Neural cell (in vitro differentiated cells): ENCODE measurements at regions not wholly inside any gene's neighbourhood (a gene's known extent, or its start where the extent isn't known, plus 50 kb on each side); places are given as distances from the start of the nearest gene placed in this dataset.

Source experiments
- H2AFZ ChIP-seq: fragments of 200-600, 300-800 bp; sonication (generic), shearing (Covaris generic); 2 replicates; pipeline ENCODE4 v1.6.0; 2014; ENCODE audit warnings: low read depth, mild to moderate bottlenecking, antibody characterized with exemption, low read length, moderate library complexity
- H3F3A ChIP-seq: fragments of 200-600 bp; shearing (Covaris generic); 2 replicates; pipeline ENCODE4 v1.6.1; 2016; ENCODE audit warnings: mild to moderate bottlenecking, moderate library complexity, mixed read lengths, antibody characterized with exemption, low read length; ENCODE audit not compliant: insufficient read depth, poor library complexity, severe bottlenecking
- H3K27ac ChIP-seq: fragments of 200-600, 300-800 bp; sonication (generic), shearing (Covaris generic); 2 replicates; pipeline ENCODE4 v1.5.1; 2014; ENCODE audit warnings: mild to moderate bottlenecking, low read length, moderate library complexity
- H3K27me3 ChIP-seq: fragments of 300-800, 200-600 bp; sonication (generic), shearing (Covaris generic); 2 replicates; pipeline ENCODE4 v1.6.0; 2014; ENCODE audit warnings: mild to moderate bottlenecking, low read depth, low read length, moderate library complexity; ENCODE audit not compliant: insufficient read depth
- H3K36me3 ChIP-seq: fragments of 300-800, 200-600 bp; sonication (generic), shearing (Covaris generic); 2 replicates; pipeline ENCODE4 v1.5.1; 2014; ENCODE audit warnings: mild to moderate bottlenecking, antibody characterized with exemption, low read length, moderate library complexity; ENCODE audit not compliant: insufficient read depth
- H3K4me2 ChIP-seq: fragments of 300-800, 200-600 bp; sonication (generic), shearing (Covaris generic); 2 replicates; pipeline ENCODE4 v1.6.0; 2014; ENCODE audit warnings: mild to moderate bottlenecking, low read length
- H3K4me3 ChIP-seq: fragments of 300-800, 200-600 bp; sonication (generic), shearing (Covaris generic); 2 replicates; pipeline ENCODE4 v1.5.1; 2014; ENCODE audit warnings: mild to moderate bottlenecking, low read length, moderate library complexity
- H3K79me2 ChIP-seq: fragments of 200-600 bp; shearing (Covaris generic); replicated peaks from 2 replicates; pipeline ENCODE4 v1.6.0; 2014; ENCODE audit warnings: mild to moderate bottlenecking, low read length, moderate library complexity; ENCODE audit not compliant: insufficient read depth
- H3K9ac ChIP-seq: fragments of 300-800, 200-600 bp; sonication (generic), shearing (Covaris generic); 2 replicates; pipeline ENCODE4 v1.6.1; 2016; ENCODE audit warnings: mild to moderate bottlenecking, low read length, mixed read lengths
- H3K9me2 ChIP-seq: fragments of 200-600 bp; shearing (Covaris generic); 2 replicates; pipeline ENCODE4 v1.6.1; 2016; ENCODE audit warnings: mild to moderate bottlenecking, low read length, mixed read lengths; ENCODE audit not compliant: insufficient read depth
- H3K9me3 ChIP-seq: fragments of 200-600, 300-800 bp; sonication (generic), shearing (Covaris generic); 2 replicates; pipeline ENCODE4 v1.6.1; 2016; ENCODE audit warnings: mild to moderate bottlenecking, mixed run types, low read length, moderate library complexity, mixed read lengths
- H4K20me1 ChIP-seq: fragments of 200-600 bp; shearing (Covaris generic); 2 replicates; pipeline ENCODE4 v1.6.1; 2016; ENCODE audit warnings: mild to moderate bottlenecking, mixed run types; ENCODE audit not compliant: insufficient read depth
- CTCF ChIP-seq: fragments of 450-650 bp; IDR thresholded peaks from 2 replicates; pipeline ENCODE4 v1.5.1; 2014; ENCODE audit warnings: antibody characterized with exemption, mild to moderate bottlenecking, moderate library complexity; ENCODE audit not compliant: poor library complexity, severe bottlenecking
- EP300 ChIP-seq: fragments of 450-650 bp; conservative IDR thresholded peaks from 2 replicates; pipeline ENCODE4 v1.6.1; 2014; ENCODE audit warnings: antibody characterized with exemption, mild to moderate bottlenecking, moderate library complexity; ENCODE audit not compliant: poor library complexity, severe bottlenecking
- EZH2 ChIP-seq: fragments of 200-600, 300-800 bp; shearing (Covaris generic), sonication (generic); IDR thresholded peaks from 2 replicates; pipeline ENCODE4 v1.6.1; 2014; ENCODE audit warnings: antibody characterized with exemption, low read length, borderline replicate concordance, mild to moderate bottlenecking; ENCODE audit not compliant: insufficient read depth, poor library complexity, severe bottlenecking
- MXI1 ChIP-seq: fragments of 450-650 bp; conservative IDR thresholded peaks from 2 replicates; pipeline ENCODE4 v1.6.1; 2014; ENCODE audit warnings: antibody characterized with exemption, mild to moderate bottlenecking; ENCODE audit not compliant: poor library complexity, severe bottlenecking
- POLR2AphosphoS5 ChIP-seq: IDR thresholded peaks from 2 replicates; pipeline ENCODE4 v1.6.1; 2012
- RAD21 ChIP-seq: fragments of 450-650 bp; conservative IDR thresholded peaks from 2 replicates; pipeline ENCODE4 v1.6.1; 2014; ENCODE audit warnings: antibody characterized with exemption, mild to moderate bottlenecking, moderate library complexity
- SMC3 ChIP-seq: fragments of 450-650 bp; conservative IDR thresholded peaks from 2 replicates; pipeline ENCODE4 v1.6.1; 2014; ENCODE audit warnings: antibody characterized with exemption, mild to moderate bottlenecking, moderate library complexity; ENCODE audit not compliant: poor library complexity
- TAF1 ChIP-seq: IDR thresholded peaks from 2 replicates; pipeline ENCODE4 v1.6.1; 2012; ENCODE audit warnings: low read depth
- TF ChIP-seq, protein P1 (sequence below): IDR thresholded peaks from 2 replicates; pipeline ENCODE4 v1.6.1; 2012; ENCODE audit warnings: borderline replicate concordance

DNA sequence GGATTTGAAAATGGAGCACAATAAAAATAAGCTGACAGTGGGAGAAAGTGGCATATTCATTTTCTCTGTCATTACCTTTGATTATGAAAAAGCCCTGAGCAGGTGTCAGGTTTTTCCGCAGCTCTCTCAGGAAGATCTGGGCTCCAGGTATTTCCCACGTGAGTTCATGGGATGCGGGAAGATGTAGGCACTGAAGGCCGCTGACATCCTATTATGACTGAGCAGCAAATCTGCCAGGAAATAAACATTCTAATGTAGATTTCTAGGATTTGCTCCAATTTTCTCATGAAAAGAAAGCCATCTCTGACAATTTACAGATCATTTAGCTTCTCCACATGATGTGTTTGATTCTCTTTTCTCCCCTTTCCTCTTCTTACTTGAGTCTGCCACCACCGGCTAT is 160.7 kb downstream of the KIT start:
- no peak overlapping the region for H3K4me2 ChIP-seq
- H3K79me2 ChIP-seq: no peaks in the 10 kb centered on the region
- no peaks in the 10 kb centered on the region for H3K36me3 ChIP-seq
- peak overlapping the region; percentile 26 for H3K4me3 ChIP-seq
- no peaks in the 10 kb centered on the region for H3K9me3 ChIP-seq
- H3K27me3 ChIP-seq: no peaks in the 10 kb centered on the region
- no peaks in the 10 kb centered on the region for H4K20me1 ChIP-seq
- H3F3A ChIP-seq: no peaks in the 10 kb centered on the region
- no peak overlapping the region for H3K9ac ChIP-seq
- H3K9me2 ChIP-seq: no peaks in the 10 kb centered on the region
- no peak overlapping the region for H2AFZ ChIP-seq
- peak; percentile 24 for TF ChIP-seq MXI1
- TF ChIP-seq POLR2AphosphoS5: peak; percentile 61
- TF ChIP-seq, protein P1, sequence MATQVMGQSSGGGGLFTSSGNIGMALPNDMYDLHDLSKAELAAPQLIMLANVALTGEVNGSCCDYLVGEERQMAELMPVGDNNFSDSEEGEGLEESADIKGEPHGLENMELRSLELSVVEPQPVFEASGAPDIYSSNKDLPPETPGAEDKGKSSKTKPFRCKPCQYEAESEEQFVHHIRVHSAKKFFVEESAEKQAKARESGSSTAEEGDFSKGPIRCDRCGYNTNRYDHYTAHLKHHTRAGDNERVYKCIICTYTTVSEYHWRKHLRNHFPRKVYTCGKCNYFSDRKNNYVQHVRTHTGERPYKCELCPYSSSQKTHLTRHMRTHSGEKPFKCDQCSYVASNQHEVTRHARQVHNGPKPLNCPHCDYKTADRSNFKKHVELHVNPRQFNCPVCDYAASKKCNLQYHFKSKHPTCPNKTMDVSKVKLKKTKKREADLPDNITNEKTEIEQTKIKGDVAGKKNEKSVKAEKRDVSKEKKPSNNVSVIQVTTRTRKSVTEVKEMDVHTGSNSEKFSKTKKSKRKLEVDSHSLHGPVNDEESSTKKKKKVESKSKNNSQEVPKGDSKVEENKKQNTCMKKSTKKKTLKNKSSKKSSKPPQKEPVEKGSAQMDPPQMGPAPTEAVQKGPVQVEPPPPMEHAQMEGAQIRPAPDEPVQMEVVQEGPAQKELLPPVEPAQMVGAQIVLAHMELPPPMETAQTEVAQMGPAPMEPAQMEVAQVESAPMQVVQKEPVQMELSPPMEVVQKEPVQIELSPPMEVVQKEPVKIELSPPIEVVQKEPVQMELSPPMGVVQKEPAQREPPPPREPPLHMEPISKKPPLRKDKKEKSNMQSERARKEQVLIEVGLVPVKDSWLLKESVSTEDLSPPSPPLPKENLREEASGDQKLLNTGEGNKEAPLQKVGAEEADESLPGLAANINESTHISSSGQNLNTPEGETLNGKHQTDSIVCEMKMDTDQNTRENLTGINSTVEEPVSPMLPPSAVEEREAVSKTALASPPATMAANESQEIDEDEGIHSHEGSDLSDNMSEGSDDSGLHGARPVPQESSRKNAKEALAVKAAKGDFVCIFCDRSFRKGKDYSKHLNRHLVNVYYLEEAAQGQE: peak; percentile 98
- TF ChIP-seq CTCF: no peak
- TF ChIP-seq EP300: peak; percentile 74
- H3K27ac ChIP-seq: peak overlapping the region; percentile 17

DNA sequence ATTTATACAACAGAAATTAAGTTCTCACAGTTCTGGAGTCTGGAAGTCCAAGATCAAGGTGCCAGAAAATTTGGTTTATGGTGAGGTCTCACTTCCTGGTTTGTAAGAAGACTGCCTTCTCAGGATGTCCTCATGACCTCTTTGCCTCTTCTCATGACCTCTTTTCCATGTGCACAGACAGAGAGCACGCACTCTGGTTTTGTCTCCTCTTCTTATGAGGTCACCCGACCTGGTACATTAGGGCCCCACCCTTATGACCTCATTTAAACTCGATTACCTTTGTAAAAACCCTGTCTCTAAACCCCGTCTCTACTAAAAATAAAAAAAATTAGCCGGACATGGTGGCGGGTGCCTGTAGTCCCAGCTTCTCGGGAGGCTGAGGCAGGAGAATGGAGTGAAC is 155.9 kb downstream of the KIT start:
- no peak overlapping the region for H2AFZ ChIP-seq
- H3K9me3 ChIP-seq: no peaks in the 10 kb centered on the region
- no peak overlapping the region for H3K9ac ChIP-seq
- no peak overlapping the region for H3K4me3 ChIP-seq
- H3F3A ChIP-seq: no peaks in the 10 kb centered on the region
- H3K36me3 ChIP-seq: no peaks in the 10 kb centered on the region
- H3K27me3 ChIP-seq: no peaks in the 10 kb centered on the region
- H4K20me1 ChIP-seq: no peaks in the 10 kb centered on the region
- H3K79me2 ChIP-seq: no peaks in the 10 kb centered on the region
- H3K9me2 ChIP-seq: no peaks in the 10 kb centered on the region
- TF ChIP-seq MXI1 (no peak), RAD21 (no peak), TAF1 (no peak)
- no peak overlapping the region for H3K4me2 ChIP-seq
- no peak overlapping the region for H3K27ac ChIP-seq

DNA sequence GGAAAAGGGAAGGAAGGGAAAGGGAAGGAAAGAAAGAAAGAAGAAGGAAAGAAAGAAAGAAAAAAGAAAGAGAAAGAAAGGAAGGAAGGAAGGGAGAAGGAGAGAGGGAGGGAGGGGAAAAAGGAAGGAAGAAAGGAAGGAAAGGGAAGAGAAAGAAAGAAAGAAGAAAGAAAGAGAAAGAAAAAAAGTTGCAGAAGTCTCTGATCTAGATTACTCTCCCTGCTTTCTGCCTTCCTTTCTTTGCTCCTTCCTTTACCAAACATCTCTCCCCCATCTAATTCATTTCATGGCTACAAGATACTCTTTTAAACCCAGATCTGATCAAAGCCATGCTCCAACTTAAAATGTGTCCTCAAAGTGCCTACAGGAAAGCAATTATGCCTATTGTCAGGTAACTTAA is 148.6 kb downstream of the KIT start:
- H3K27me3 ChIP-seq: no peaks in the 10 kb centered on the region
- no peaks in the 10 kb centered on the region for H3K9me2 ChIP-seq
- H3F3A ChIP-seq: no peaks in the 10 kb centered on the region
- TF ChIP-seq MXI1: no peak
- no peak for TF ChIP-seq EZH2
- TF ChIP-seq RAD21: no peak
- TF ChIP-seq SMC3: no peak
- no peak for TF ChIP-seq TAF1
- TF ChIP-seq, protein P1: no peak
- no peak for TF ChIP-seq POLR2AphosphoS5
- no peak for TF ChIP-seq EP300
- TF ChIP-seq CTCF: no peak
- H3K79me2 ChIP-seq: no peaks in the 10 kb centered on the region
- no peaks in the 10 kb centered on the region for H4K20me1 ChIP-seq
- H3K27ac ChIP-seq: no peak overlapping the region
- H3K4me3 ChIP-seq: no peak overlapping the region
- no peaks in the 10 kb centered on the region for H3K36me3 ChIP-seq
- H2AFZ ChIP-seq: no peak overlapping the region
- no peaks in the 10 kb centered on the region for H3K9me3 ChIP-seq
- H3K9ac ChIP-seq: no peak overlapping the region
- H3K4me2 ChIP-seq: no peak overlapping the region
